ENCODE measurements at regions not wholly inside any gene's neighbourhood (a gene's known extent, or its start where the extent isn't known, plus 50 kb on each side); places are given as distances from the start of the nearest gene placed in this dataset.

- TF ChIP-seq EZH2 (IDR thresholded peaks at IDR 0.05; ENCODE audit: borderline replicate concordance, low read depth, low read length, severe bottlenecking) = no peak
- TF ChIP-seq, protein P1, sequence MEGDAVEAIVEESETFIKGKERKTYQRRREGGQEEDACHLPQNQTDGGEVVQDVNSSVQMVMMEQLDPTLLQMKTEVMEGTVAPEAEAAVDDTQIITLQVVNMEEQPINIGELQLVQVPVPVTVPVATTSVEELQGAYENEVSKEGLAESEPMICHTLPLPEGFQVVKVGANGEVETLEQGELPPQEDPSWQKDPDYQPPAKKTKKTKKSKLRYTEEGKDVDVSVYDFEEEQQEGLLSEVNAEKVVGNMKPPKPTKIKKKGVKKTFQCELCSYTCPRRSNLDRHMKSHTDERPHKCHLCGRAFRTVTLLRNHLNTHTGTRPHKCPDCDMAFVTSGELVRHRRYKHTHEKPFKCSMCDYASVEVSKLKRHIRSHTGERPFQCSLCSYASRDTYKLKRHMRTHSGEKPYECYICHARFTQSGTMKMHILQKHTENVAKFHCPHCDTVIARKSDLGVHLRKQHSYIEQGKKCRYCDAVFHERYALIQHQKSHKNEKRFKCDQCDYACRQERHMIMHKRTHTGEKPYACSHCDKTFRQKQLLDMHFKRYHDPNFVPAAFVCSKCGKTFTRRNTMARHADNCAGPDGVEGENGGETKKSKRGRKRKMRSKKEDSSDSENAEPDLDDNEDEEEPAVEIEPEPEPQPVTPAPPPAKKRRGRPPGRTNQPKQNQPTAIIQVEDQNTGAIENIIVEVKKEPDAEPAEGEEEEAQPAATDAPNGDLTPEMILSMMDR (IDR thresholded peaks at IDR 0.05; ENCODE audit: borderline replicate concordance, extremely low read depth, low read length, poor library complexity, severe bottlenecking) = no peak
- Histone ChIP-seq H3K27me3 (ENCODE audit: insufficient read depth, low read length, poor library complexity) (no peaks in the 10 kb centered on the region), H3K9me3 (ENCODE audit: insufficient read depth, low read length, severe bottlenecking) (no peaks in the 10 kb centered on the region), H3K79me2 (ENCODE audit: insufficient read depth, low read length) (no peaks in the 10 kb centered on the region), H3K27ac (ENCODE audit: low read length) (no peak overlapping the region), H2AFZ (ENCODE audit: low read depth, low read length) (no peak overlapping the region), H4K20me1 (ENCODE audit: insufficient read depth, low read length) (no peaks in the 10 kb centered on the region), H3K36me3 (ENCODE audit: insufficient read depth, low read length) (no peaks in the 10 kb centered on the region), H3K4me3 (ENCODE audit: low read depth in 1 of 2, low read length in 2 of 2) (no peak overlapping the region), H3K4me1 (ENCODE audit: insufficient read depth, low read length) (no peaks in the 10 kb centered on the region), H3K9ac (ENCODE audit: low read depth, low read length) (no peak overlapping the region), H3K4me2 (ENCODE audit: insufficient read depth, low read length) (no peak overlapping the region)
- ATAC-seq (ENCODE audit: insufficient read depth, low read depth) = no peak
- no peak for DNase-seq
Observed at GRCh38 chr3:106067711-106068110, 198.9 kb upstream of the CBLB start.

- TF ChIP-seq, protein P1 (IDR thresholded peaks at IDR 0.05; ENCODE audit: borderline replicate concordance, extremely low read depth, low read length, poor library complexity, severe bottlenecking) = no peak
- TF ChIP-seq EZH2 (IDR thresholded peaks at IDR 0.05; ENCODE audit: borderline replicate concordance, low read depth, low read length, severe bottlenecking) = no peak
- H3K4me3 ChIP-seq (ENCODE audit: low read depth in 1 of 2, low read length in 2 of 2) = no peak overlapping the region
- no peak overlapping the region for H3K27ac ChIP-seq (ENCODE audit: low read length)
- H4K20me1 ChIP-seq (ENCODE audit: insufficient read depth, low read length) = no peaks in the 10 kb centered on the region
- H3K4me2 ChIP-seq (ENCODE audit: insufficient read depth, low read length) = no peak overlapping the region
- no peak for DNase-seq
- H3K9me3 ChIP-seq (ENCODE audit: insufficient read depth, low read length, severe bottlenecking) = no peaks in the 10 kb centered on the region
- no peaks in the 10 kb centered on the region for H3K36me3 ChIP-seq (ENCODE audit: insufficient read depth, low read length)
- H3K27me3 ChIP-seq (ENCODE audit: insufficient read depth, low read length, poor library complexity) = no peaks in the 10 kb centered on the region
- H3K4me1 ChIP-seq (ENCODE audit: insufficient read depth, low read length) = no peaks in the 10 kb centered on the region
- no peak for ATAC-seq (ENCODE audit: insufficient read depth, low read depth)
- no peak overlapping the region for H3K9ac ChIP-seq (ENCODE audit: low read depth, low read length)
- no peaks in the 10 kb centered on the region for H3K79me2 ChIP-seq (ENCODE audit: insufficient read depth, low read length)
- H2AFZ ChIP-seq (ENCODE audit: low read depth, low read length) = no peak overlapping the region
Observed at GRCh38 chr3:106068381-106068780, 199.6 kb upstream of the CBLB start.

DNA sequence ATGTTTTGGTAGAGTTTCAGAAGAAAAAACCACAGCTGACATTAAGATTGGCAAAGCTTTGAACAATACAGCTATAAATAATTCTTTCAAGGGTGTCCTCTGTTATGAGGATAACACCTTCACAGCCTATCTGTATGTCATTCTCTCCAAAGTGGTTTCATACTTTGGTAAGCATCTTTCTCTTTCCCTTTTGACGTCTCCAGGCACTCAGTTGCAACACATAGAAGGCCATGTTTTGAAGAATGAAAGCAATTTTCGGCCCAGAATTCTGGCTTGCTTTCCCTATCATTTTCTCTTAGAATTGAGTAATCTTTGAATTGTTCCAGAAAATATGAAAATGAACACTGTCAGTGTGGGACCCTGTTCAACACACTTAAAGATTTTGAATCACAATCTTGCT is 200.0 kb upstream of the CBLB start:
- H3K79me2 ChIP-seq (ENCODE audit: insufficient read depth, low read length) = no peaks in the 10 kb centered on the region
- DNase-seq (no peak), ATAC-seq (ENCODE audit: insufficient read depth, low read depth) (no peak)
- no peaks in the 10 kb centered on the region for H3K27me3 ChIP-seq (ENCODE audit: insufficient read depth, low read length, poor library complexity)
- no peak overlapping the region for H3K4me3 ChIP-seq (ENCODE audit: low read depth in 1 of 2, low read length in 2 of 2)
- H4K20me1 ChIP-seq (ENCODE audit: insufficient read depth, low read length) = no peaks in the 10 kb centered on the region
- H3K9me3 ChIP-seq (ENCODE audit: insufficient read depth, low read length, severe bottlenecking) = no peaks in the 10 kb centered on the region
- no peaks in the 10 kb centered on the region for H3K36me3 ChIP-seq (ENCODE audit: insufficient read depth, low read length)
- TF ChIP-seq, protein P1 (IDR thresholded peaks at IDR 0.05; ENCODE audit: borderline replicate concordance, extremely low read depth, low read length, poor library complexity, severe bottlenecking) = no peak
- TF ChIP-seq EZH2 (IDR thresholded peaks at IDR 0.05; ENCODE audit: borderline replicate concordance, low read depth, low read length, severe bottlenecking) = no peak
- no peak overlapping the region for H3K27ac ChIP-seq (ENCODE audit: low read length)
- H3K9ac ChIP-seq (ENCODE audit: low read depth, low read length) = no peak overlapping the region
- no peak overlapping the region for H3K4me2 ChIP-seq (ENCODE audit: insufficient read depth, low read length)
- H2AFZ ChIP-seq (ENCODE audit: low read depth, low read length) = no peak overlapping the region
- no peaks in the 10 kb centered on the region for H3K4me1 ChIP-seq (ENCODE audit: insufficient read depth, low read length)

- Histone ChIP-seq H4K20me1 (ENCODE audit: insufficient read depth, low read length) (no peaks in the 10 kb centered on the region), H3K4me2 (ENCODE audit: insufficient read depth, low read length) (no peak overlapping the region), H3K9me3 (ENCODE audit: insufficient read depth, low read length, severe bottlenecking) (no peaks in the 10 kb centered on the region), H3K36me3 (ENCODE audit: insufficient read depth, low read length) (no peaks in the 10 kb centered on the region), H3K4me1 (ENCODE audit: insufficient read depth, low read length) (no peaks in the 10 kb centered on the region), H3K79me2 (ENCODE audit: insufficient read depth, low read length) (no peaks in the 10 kb centered on the region), H3K9ac (ENCODE audit: low read depth, low read length) (no peak overlapping the region), H3K4me3 (ENCODE audit: low read depth in 1 of 2, low read length in 2 of 2) (no peak overlapping the region), H2AFZ (ENCODE audit: low read depth, low read length) (no peak overlapping the region), H3K27me3 (ENCODE audit: insufficient read depth, low read length, poor library complexity) (no peaks in the 10 kb centered on the region), H3K27ac (ENCODE audit: low read length) (no peak overlapping the region)
- ATAC-seq (ENCODE audit: insufficient read depth, low read depth) = no peak
- no peak for TF ChIP-seq EZH2 (IDR thresholded peaks at IDR 0.05; ENCODE audit: borderline replicate concordance, low read depth, low read length, severe bottlenecking)
- TF ChIP-seq, protein P1 (IDR thresholded peaks at IDR 0.05; ENCODE audit: borderline replicate concordance, extremely low read depth, low read length, poor library complexity, severe bottlenecking) = no peak
- no peak for DNase-seq
Observed at GRCh38 chr3:106070187-106070586, 201.4 kb upstream of the CBLB start.
